HCT116 (cell line): ENCODE measurements at regions not wholly inside any gene's neighbourhood (a gene's known extent, or its start where the extent isn't known, plus 50 kb on each side); places are given as distances from the start of the nearest gene placed in this dataset.

Experiments used
- ATAC-seq: fragments of 200-7000 bp; cut with Tn5 transposase; 2 replicates; pipeline ENCODE4 v1.9.1; 2020; ENCODE audit warnings: mild to moderate bottlenecking, moderate library complexity
- BruUV-seq: library from RNA; stranded (reverse); fragments of 400-500 nt; replicated peaks from 2 replicates; lab custom pipeline; 2021; lab: Mats Ljungman, UMichigan
- CTCF ChIA-PET: fragments of 300-600 bp; sonication (Branson Sonifier 250); formaldehyde crosslinking; loops from one replicate; lab custom pipeline; 2021; ENCODE audit warnings: antibody characterized with exemption; lab: Charles Lee
- POLR2A ChIA-PET: fragments of 300-600, 350-600 bp; sonication (Branson Sonifier 250); formaldehyde crosslinking; loops from one replicate; lab custom pipeline; 2021; ENCODE audit warnings: antibody characterized with exemption; lab: Charles Lee
- RAD21 ChIA-PET, 2 experiments: fragments of 300-600 bp; sonication (Branson Sonifier 250); formaldehyde crosslinking; loops; one replicate each; lab custom pipeline; 2023; ENCODE audit warnings: low total read pairs in 2 of 2; ENCODE audit not compliant: uncharacterized antibody in 2 of 2, unreplicated experiment in 2 of 2, low non-redundant PET in 1 of 2; lab: Charles Lee
- DNase-seq: peaks from one replicate; pipeline ENCODE4 v3.0.0-alpha.2; 2010; ENCODE audit warnings: low read depth, low spot score
- H2AFZ ChIP-seq: fragments of 200-600 bp; shearing (Covaris generic), sonication (generic); 2 replicates; pipeline ENCODE4 v1.6.1; 2017; ENCODE audit warnings: low read depth, mixed run types, mixed read lengths, antibody characterized with exemption, low read length; ENCODE audit not compliant: poor library complexity, severe bottlenecking
- H3K27ac ChIP-seq: 2 replicates; pipeline ENCODE4 v1.5.1; 2012; ENCODE audit warnings: low read depth, low read length
- H3K27me3 ChIP-seq: fragments of 200-600 bp; sonication (generic); 2 replicates; pipeline ENCODE4 v1.6.1; 2016; ENCODE audit warnings: mixed run types, low read length, mixed read lengths; ENCODE audit not compliant: insufficient read depth
- H3K36me3 ChIP-seq, 2 experiments: fragments of 200-500 bp in 1 of 2; fragments of 200-600 bp in 1 of 2; sonication (Bioruptor generic) in 1 of 2; sonication (generic) in 1 of 2; 2 replicates each; pipeline versions ENCODE4 v1.5.1 to v1.6.1; 2014 to 2016; ENCODE audit warnings: low read length in 2 of 2, inconsistent platforms in 1 of 2, mixed read lengths in 1 of 2, mixed run types in 1 of 2; ENCODE audit not compliant: insufficient read depth in 2 of 2, control insufficient read depth in 1 of 2
- H3K4me1 ChIP-seq, 2 experiments: fragments of 200-600 bp in 1 of 2; sonication (generic) in 1 of 2; 2 replicates each; pipeline versions ENCODE4 v1.5.1 to v1.6.1; 2012 to 2017; ENCODE audit warnings: low read length in 2 of 2, inconsistent platforms in 1 of 2, mild to moderate bottlenecking in 1 of 2, mixed read lengths in 1 of 2, mixed run types in 1 of 2, moderate library complexity in 1 of 2; ENCODE audit not compliant: insufficient read depth in 2 of 2, control insufficient read depth in 1 of 2
- H3K4me2 ChIP-seq: fragments of 200-600 bp; sonication (generic); 2 replicates; pipeline ENCODE4 v1.6.1; 2017; ENCODE audit warnings: mixed run types, low read length, mixed read lengths
- H3K4me3 ChIP-seq, 2 experiments: fragments of 200-600 bp in 1 of 2; sonication (generic) in 1 of 2; replicated peaks in 1 of 2; 2 replicates each; pipeline ENCODE4 v1.5.1; 2011 to 2016; ENCODE audit warnings: low read length in 2 of 2, control low read depth in 1 of 2, low read depth in 1 of 2, mild to moderate bottlenecking in 1 of 2, mixed read lengths in 1 of 2, mixed run types in 1 of 2
- H3K79me2 ChIP-seq: fragments of 200-600 bp; sonication (generic); 2 replicates; pipeline ENCODE4 v1.6.1; 2017; ENCODE audit warnings: mild to moderate bottlenecking, mixed run types, low read length, moderate library complexity, mixed read lengths; ENCODE audit not compliant: insufficient read depth
- H3K9ac ChIP-seq: fragments of 200-600 bp; sonication (generic); 2 replicates; pipeline ENCODE4 v1.6.1; 2016; ENCODE audit warnings: low read length, mixed read lengths
- H3K9me2 ChIP-seq: fragments of 200-600 bp; sonication (generic), shearing (Covaris generic); 2 replicates; pipeline ENCODE4 v1.6.1; 2017; ENCODE audit warnings: mixed run types, mild to moderate bottlenecking, moderate library complexity; ENCODE audit not compliant: insufficient read depth
- H3K9me3 ChIP-seq, 2 experiments: fragments of 200-500 bp in 1 of 2; fragments of 200-600 bp in 1 of 2; sonication (Bioruptor generic) in 1 of 2; sonication (generic) in 1 of 2; 2 replicates each; pipeline ENCODE4 v1.6.1; 2014 to 2017; ENCODE audit warnings: low read length in 2 of 2, mixed read lengths in 2 of 2, inconsistent platforms in 1 of 2, low read depth in 1 of 2, mild to moderate bottlenecking in 1 of 2, mixed run types in 1 of 2, moderate library complexity in 1 of 2; ENCODE audit not compliant: control insufficient read depth in 1 of 2, insufficient read depth in 1 of 2
- H4K20me1 ChIP-seq: fragments of 200-600 bp; sonication (generic), shearing (Covaris generic); 2 replicates; pipeline ENCODE4 v1.6.1; 2017; ENCODE audit warnings: mixed run types, mild to moderate bottlenecking, moderate library complexity; ENCODE audit not compliant: insufficient read depth
- ATF3 ChIP-seq: IDR thresholded peaks from 2 replicates; pipeline ENCODE4 v1.6.1; 2012
- CBX3 ChIP-seq: IDR thresholded peaks from 2 replicates; pipeline ENCODE4 v1.6.1; 2012; ENCODE audit warnings: low read depth
- EGR1 ChIP-seq: IDR thresholded peaks from 2 replicates; pipeline ENCODE4 v1.6.1; 2012; ENCODE audit warnings: low read depth
- ELF1 ChIP-seq: IDR thresholded peaks from 2 replicates; pipeline ENCODE4 v1.6.1; 2012; ENCODE audit warnings: low read depth, borderline replicate concordance
- EZH2 ChIP-seq: fragments of 200-600 bp; sonication (generic); IDR thresholded peaks from 2 replicates; pipeline ENCODE4 v1.6.1; 2017; ENCODE audit warnings: antibody characterized with exemption, mixed run types
- EZH2phosphoT487 ChIP-seq: fragments of 200-600 bp; IDR thresholded peaks from 2 replicates; pipeline ENCODE4 v1.6.1; 2018; ENCODE audit warnings: antibody characterized with exemption, borderline replicate concordance
- FOSL1 ChIP-seq: IDR thresholded peaks from 2 replicates; pipeline ENCODE4 v1.6.1; 2012; ENCODE audit warnings: low read depth
- JUND ChIP-seq: IDR thresholded peaks from 2 replicates; pipeline ENCODE4 v1.6.1; 2012
- MAX ChIP-seq: IDR thresholded peaks from 2 replicates; pipeline ENCODE4 v1.6.1; 2012
- POLR2AphosphoS5 ChIP-seq: IDR thresholded peaks from 2 replicates; pipeline ENCODE4 v1.6.1; 2011; ENCODE audit warnings: mild to moderate bottlenecking, low read depth, low read length, moderate library complexity
- REST ChIP-seq: IDR thresholded peaks from 2 replicates; pipeline ENCODE4 v1.6.1; 2012; ENCODE audit warnings: low read depth
- SIN3A ChIP-seq: IDR thresholded peaks from 2 replicates; pipeline ENCODE4 v1.6.1; 2012; ENCODE audit warnings: low read depth
- SP1 ChIP-seq: IDR thresholded peaks from 2 replicates; pipeline ENCODE4 v1.6.1; 2012; ENCODE audit warnings: low read depth
- SRF ChIP-seq: IDR thresholded peaks from 2 replicates; pipeline ENCODE4 v1.6.1; 2012; ENCODE audit warnings: low read depth
- TCF7L2 ChIP-seq: IDR thresholded peaks from 2 replicates; pipeline ENCODE4 v1.7.0; 2011; ENCODE audit warnings: borderline replicate concordance, inconsistent platforms; ENCODE audit not compliant: insufficient read depth, insufficient read length; ENCODE audit errors: extremely low read depth
- YY1 ChIP-seq: IDR thresholded peaks from 2 replicates; pipeline ENCODE4 v1.6.1; 2011; ENCODE audit warnings: low read length, low read depth, moderate library complexity, mild to moderate bottlenecking; ENCODE audit not compliant: insufficient replicate concordance; ENCODE audit errors: extremely low read depth
- ZBTB33 ChIP-seq: IDR thresholded peaks from 2 replicates; pipeline ENCODE4 v1.6.1; 2011; ENCODE audit warnings: mild to moderate bottlenecking, low read length, moderate library complexity; ENCODE audit not compliant: insufficient replicate concordance; ENCODE audit errors: extremely low read depth
- ZFX ChIP-seq: fragments of 450-650 bp; IDR thresholded peaks from 2 replicates; pipeline ENCODE4 v1.6.1; 2017
- ZNF274 ChIP-seq: fragments of 200-500 bp; sonication (Bioruptor generic); IDR thresholded peaks from 2 replicates; pipeline ENCODE4 v1.6.1; 2014; ENCODE audit warnings: mild to moderate bottlenecking, low read depth, low read length, inconsistent platforms
- intact Hi-C: fragments of 100-400 bp; cut with micrococcal nuclease; formaldehyde crosslinking; loops from 2 replicates; pipeline ENCODE4 v1.10.0; 2022

- Histone ChIP-seq H3K27me3 (no peaks in the 10 kb centered on the region), H3K9me2 (no peaks in the 10 kb centered on the region), H3K4me3 (no peak overlapping the region), H4K20me1 (no peaks in the 10 kb centered on the region), H3K4me1 (peaks cover 0 to 8% of the 10 kb centered on the region in 2 experiments; a peak in 2 of 4 replicates), H3K9ac (no peak overlapping the region), H3K79me2 (no peaks in the 10 kb centered on the region), H3K36me3 (no peaks in the 10 kb centered on the region), H3K27ac (no peak overlapping the region), H2AFZ (no peak overlapping the region), H3K4me2 (no peak overlapping the region), H3K9me3 (no peaks in the 10 kb centered on the region)
- intact Hi-C loops: no loop called here
- TF ChIP-seq ZNF274 (no peak), EZH2phosphoT487 (no peak), TCF7L2 (no peak), REST (no peak), SRF (no peak), EGR1 (no peak), CBX3 (no peak), SP1 (no peak), JUND (no peak), POLR2AphosphoS5 (no peak), SIN3A (no peak), ZBTB33 (no peak), ZFX (no peak), FOSL1 (no peak), YY1 (no peak), ELF1 (no peak), ATF3 (no peak), EZH2 (no peak), MAX (no peak)
- ChIA-PET CTCF (no interaction called here), POLR2A (no interaction called here), RAD21 (no interaction called here)
- no peak for DNase-seq
- ATAC-seq: no peak
- no TSS peak for BruUV-seq
Observed at GRCh38 chr12:25889185-25889584, 69.3 kb upstream of the RASSF8 start.
